OCI-LY7 (cell line): ENCODE measurements at regions not wholly inside any gene's neighbourhood (a gene's known extent, or its start where the extent isn't known, plus 50 kb on each side); places are given as distances from the start of the nearest gene placed in this dataset.

Experiments used
- BruUV-seq: library from RNA; stranded (reverse); fragments of 400-500 nt; replicated peaks from 2 replicates; lab custom pipeline; 2021; lab: Mats Ljungman, UMichigan
- CTCF ChIA-PET: fragments of 300-600 bp; sonication (Branson Sonifier 250); formaldehyde crosslinking; loops from one replicate; lab custom pipeline; 2022; ENCODE audit warnings: antibody characterized with exemption; ENCODE audit not compliant: unreplicated experiment; lab: Charles Lee
- POLR2A ChIA-PET: fragments of 300-600 bp; sonication (Branson Sonifier 250); formaldehyde crosslinking; loops from one replicate; lab custom pipeline; 2022; ENCODE audit warnings: antibody characterized with exemption; lab: Charles Lee
- DNase-seq: peaks from one replicate; pipeline ENCODE4 v3.0.0-alpha.2; 2015; ENCODE audit warnings: low spot score
- H2AFZ ChIP-seq: fragments of 200-600 bp; sonication (generic), shearing (Covaris generic); 2 replicates; pipeline ENCODE4 v1.6.1; 2014; ENCODE audit warnings: mild to moderate bottlenecking, antibody characterized with exemption, low read length, moderate library complexity
- H3K27ac ChIP-seq: fragments of 200-600 bp; sonication (generic); 2 replicates; pipeline ENCODE4 v1.5.1; 2014; ENCODE audit warnings: mixed run types, low read depth, mild to moderate bottlenecking, moderate library complexity, low read length, inconsistent platforms; ENCODE audit not compliant: poor library complexity, severe bottlenecking
- H3K36me3 ChIP-seq: fragments of 200-600 bp; sonication (generic); 2 replicates; pipeline ENCODE4 v1.6.1; 2014; ENCODE audit warnings: mild to moderate bottlenecking, antibody characterized with exemption, low read length, moderate library complexity, mixed read lengths; ENCODE audit not compliant: insufficient read depth
- H3K4me1 ChIP-seq: fragments of 200-600 bp; sonication (generic); 2 replicates; pipeline ENCODE4 v1.5.1; 2014; ENCODE audit warnings: mild to moderate bottlenecking, low read length; ENCODE audit not compliant: insufficient read depth, poor library complexity, severe bottlenecking
- H3K4me2 ChIP-seq: fragments of 200-600 bp; sonication (generic); 2 replicates; pipeline ENCODE4 v1.6.1; 2014; ENCODE audit warnings: mild to moderate bottlenecking, low read length
- H3K4me3 ChIP-seq: fragments of 200-600 bp; sonication (generic); 2 replicates; pipeline ENCODE4 v1.5.1; 2014; ENCODE audit warnings: mild to moderate bottlenecking, low read depth, low read length; ENCODE audit not compliant: poor library complexity, severe bottlenecking
- H3K79me2 ChIP-seq: fragments of 200-600 bp; sonication (generic); 2 replicates; pipeline ENCODE4 v1.6.1; 2016; ENCODE audit warnings: low read depth, mild to moderate bottlenecking, low read length, moderate library complexity, mixed read lengths; ENCODE audit not compliant: insufficient read depth
- H3K9me2 ChIP-seq: fragments of 200-600 bp; sonication (generic); 2 replicates; pipeline ENCODE4 v1.6.1; 2016; ENCODE audit warnings: mild to moderate bottlenecking, low read length, mixed read lengths; ENCODE audit not compliant: insufficient read depth
- H3K9me3 ChIP-seq: fragments of 200-600 bp; sonication (generic); 2 replicates; pipeline ENCODE4 v1.6.1; 2014; ENCODE audit warnings: mild to moderate bottlenecking, mixed run types, low read length, mixed read lengths
- H4K20me1 ChIP-seq: fragments of 200-600 bp; sonication (generic); 2 replicates; pipeline ENCODE4 v1.6.1; 2014; ENCODE audit warnings: mild to moderate bottlenecking, antibody characterized with exemption, low read length, moderate library complexity, mixed read lengths; ENCODE audit not compliant: insufficient read depth
- CTCF ChIP-seq: fragments of 200-600 bp; sonication (generic); conservative IDR thresholded peaks from 2 replicates; pipeline ENCODE4 v1.5.1; 2014; ENCODE audit warnings: mild to moderate bottlenecking, antibody characterized with exemption, low read length, moderate library complexity, mixed read lengths
- EZH2phosphoT487 ChIP-seq: fragments of 200-600 bp; sonication (generic); IDR thresholded peaks from 2 replicates; pipeline ENCODE4 v1.6.1; 2018; ENCODE audit warnings: low read depth, borderline replicate concordance, mild to moderate bottlenecking, mixed run types, antibody characterized with exemption, low read length, moderate library complexity, mixed read lengths
- intact Hi-C: fragments of 100-400 bp; cut with micrococcal nuclease; formaldehyde crosslinking; loops from one replicate; pipeline ENCODE4 v1.10.0; 2022; ENCODE audit not compliant: unreplicated experiment

GRCh38 chr20:12395760-12396159, 478.1 kb downstream of the BTBD3 start:
- no peaks in the 10 kb centered on the region for H3K9me3 ChIP-seq
- H3K4me3 ChIP-seq: no peak overlapping the region
- DNase-seq: no peak
- ChIA-PET POLR2A (no interaction called here), CTCF (no interaction called here)
- H3K4me1 ChIP-seq: no peaks in the 10 kb centered on the region
- no peaks in the 10 kb centered on the region for H4K20me1 ChIP-seq
- no peak overlapping the region for H2AFZ ChIP-seq
- H3K36me3 ChIP-seq: no peaks in the 10 kb centered on the region
- H3K4me2 ChIP-seq: no peak overlapping the region
- intact Hi-C loops: no loop called here
- H3K27ac ChIP-seq: no peak overlapping the region
- TF ChIP-seq CTCF (no peak), EZH2phosphoT487 (no peak)
- no peaks in the 10 kb centered on the region for H3K9me2 ChIP-seq
- H3K79me2 ChIP-seq: no peaks in the 10 kb centered on the region
- no TSS peak for BruUV-seq

GRCh38 chr20:12399110-12399836, 481.6 kb downstream of the BTBD3 start:
- no peaks in the 10 kb centered on the region for H3K79me2 ChIP-seq
- no peak overlapping the region for H3K27ac ChIP-seq
- CTCF ChIA-PET: no interaction called here

More at GRCh38 chr20:12399110-12399836, 481.6 kb downstream of the BTBD3 start:
- BruUV-seq: no TSS peak
- Histone ChIP-seq H2AFZ (no peak overlapping the region), H3K9me3 (no peaks in the 10 kb centered on the region), H3K4me3 (no peak overlapping the region), H3K4me2 (no peak overlapping the region), H3K4me1 (no peaks in the 10 kb centered on the region), H3K36me3 (no peaks in the 10 kb centered on the region), H4K20me1 (no peaks in the 10 kb centered on the region), H3K9me2 (no peaks in the 10 kb centered on the region)
- POLR2A ChIA-PET: no interaction called here
- TF ChIP-seq EZH2phosphoT487 (no peak), CTCF (no peak)
- intact Hi-C loops: no loop called here
- DNase-seq: no peak
